ENCODE measurements at regions not wholly inside any gene's neighbourhood (a gene's known extent, or its start where the extent isn't known, plus 50 kb on each side); places are given as distances from the start of the nearest gene placed in this dataset.
"Not testable (repeated sequence)": the region's sequence is repeated elsewhere in the genome, so short reads cannot be mapped to it uniquely, and the experiment has no call there.

- no peak for DNase-seq
These were observed 164.8 kb upstream of the DTNBP1 start for GRCh38 chr6:15827496-15828255.

- no peak for DNase-seq
These were observed 164.0 kb upstream of the DTNBP1 start for GRCh38 chr6:15826814-15827318.

GRCh38 chr6:15825332-15825930 is 162.6 kb upstream of the DTNBP1 start:
- DNase-seq, result peak; percentile 43 to 64

GRCh38 chr6:15824811-15825210 is 162.0 kb upstream of the DTNBP1 start:
- DNase-seq, result peak; percentile 97 to 98

GRCh38 chr6:15823838-15824414 is 161.1 kb upstream of the DTNBP1 start:
- no peak for DNase-seq

GRCh38 chr6:15822835-15823234 is 160.0 kb upstream of the DTNBP1 start:
- DNase-seq, result no peak

GRCh38 chr6:15819841-15820240 is 157.0 kb upstream of the DTNBP1 start:
- no peak for DNase-seq

- DNase-seq, result no peak
These were observed 156.4 kb upstream of the DTNBP1 start for GRCh38 chr6:15819226-15819625.

- DNase-seq, result no peak
These were observed 155.7 kb upstream of the DTNBP1 start for GRCh38 chr6:15818491-15818890.

GRCh38 chr6:15818044-15818443 is 155.2 kb upstream of the DTNBP1 start:
- no peak for DNase-seq

- DNase-seq, result no peak
These were observed 154.3 kb upstream of the DTNBP1 start for GRCh38 chr6:15817100-15817499.

GRCh38 chr6:15816661-15817060 is 153.8 kb upstream of the DTNBP1 start:
- DNase-seq, result no peak

GRCh38 chr6:15813698-15814097 is 150.9 kb upstream of the DTNBP1 start:
- DNase-seq, result not testable (repeated sequence)

- DNase-seq, result no peak
These were observed 148.3 kb upstream of the DTNBP1 start for GRCh38 chr6:15811107-15811506.

- no peak for DNase-seq
These were observed 147.8 kb upstream of the DTNBP1 start for GRCh38 chr6:15810618-15811017.

- DNase-seq, result no peak
These were observed 146.5 kb upstream of the DTNBP1 start for GRCh38 chr6:15809367-15809766.

GRCh38 chr6:15804164-15805154 is 141.6 kb upstream of the DTNBP1 start:
- DNase-seq, result no peak

GRCh38 chr6:15802466-15802865 is 139.6 kb upstream of the DTNBP1 start:
- no peak for DNase-seq

- DNase-seq, result no peak
These were observed 139.1 kb upstream of the DTNBP1 start for GRCh38 chr6:15801912-15802311.

GRCh38 chr6:15800841-15801617 is 138.2 kb upstream of the DTNBP1 start:
- DNase-seq, result no peak

GRCh38 chr6:15798533-15799255 is 135.9 kb upstream of the DTNBP1 start:
- peak; percentile 22 to 83 for DNase-seq
